ENCODE measurements at regions not wholly inside any gene's neighbourhood (a gene's known extent, or its start where the extent isn't known, plus 50 kb on each side); places are given as distances from the start of the nearest gene placed in this dataset.

DNA sequence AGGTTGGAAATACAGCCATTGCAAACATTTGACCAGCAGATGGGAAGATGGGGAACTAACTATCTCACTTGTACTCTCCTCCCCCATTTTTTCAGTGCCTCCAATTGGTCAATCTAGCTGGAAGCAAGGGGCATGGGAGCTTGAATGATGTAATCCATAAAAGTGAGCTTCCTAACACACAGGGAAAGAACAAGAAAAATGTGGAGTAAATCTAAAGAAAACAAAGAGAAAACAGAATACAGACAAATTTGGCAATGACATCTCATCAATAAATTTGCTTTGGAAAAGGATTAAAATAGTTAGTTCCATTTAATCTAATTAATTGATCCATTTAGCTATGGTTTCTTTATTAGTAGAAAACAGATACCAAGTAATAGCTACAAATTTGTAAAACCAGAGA, 592.6 kb upstream of the SOX9 start:
- DNase-seq (ENCODE audit: low read depth), result no peak
- H3K4me3 ChIP-seq (ENCODE audit: low read depth, low read length), result no peak overlapping the region
- in situ Hi-C loops (cut with HindIII; ENCODE audit: low sequenced_read_pairs), result no loop called here
- TF ChIP-seq, protein P1, sequence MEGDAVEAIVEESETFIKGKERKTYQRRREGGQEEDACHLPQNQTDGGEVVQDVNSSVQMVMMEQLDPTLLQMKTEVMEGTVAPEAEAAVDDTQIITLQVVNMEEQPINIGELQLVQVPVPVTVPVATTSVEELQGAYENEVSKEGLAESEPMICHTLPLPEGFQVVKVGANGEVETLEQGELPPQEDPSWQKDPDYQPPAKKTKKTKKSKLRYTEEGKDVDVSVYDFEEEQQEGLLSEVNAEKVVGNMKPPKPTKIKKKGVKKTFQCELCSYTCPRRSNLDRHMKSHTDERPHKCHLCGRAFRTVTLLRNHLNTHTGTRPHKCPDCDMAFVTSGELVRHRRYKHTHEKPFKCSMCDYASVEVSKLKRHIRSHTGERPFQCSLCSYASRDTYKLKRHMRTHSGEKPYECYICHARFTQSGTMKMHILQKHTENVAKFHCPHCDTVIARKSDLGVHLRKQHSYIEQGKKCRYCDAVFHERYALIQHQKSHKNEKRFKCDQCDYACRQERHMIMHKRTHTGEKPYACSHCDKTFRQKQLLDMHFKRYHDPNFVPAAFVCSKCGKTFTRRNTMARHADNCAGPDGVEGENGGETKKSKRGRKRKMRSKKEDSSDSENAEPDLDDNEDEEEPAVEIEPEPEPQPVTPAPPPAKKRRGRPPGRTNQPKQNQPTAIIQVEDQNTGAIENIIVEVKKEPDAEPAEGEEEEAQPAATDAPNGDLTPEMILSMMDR (IDR thresholded peaks at IDR 0.05; ENCODE audit: low read depth, low read length, missing control alignments), result no peak

DNA sequence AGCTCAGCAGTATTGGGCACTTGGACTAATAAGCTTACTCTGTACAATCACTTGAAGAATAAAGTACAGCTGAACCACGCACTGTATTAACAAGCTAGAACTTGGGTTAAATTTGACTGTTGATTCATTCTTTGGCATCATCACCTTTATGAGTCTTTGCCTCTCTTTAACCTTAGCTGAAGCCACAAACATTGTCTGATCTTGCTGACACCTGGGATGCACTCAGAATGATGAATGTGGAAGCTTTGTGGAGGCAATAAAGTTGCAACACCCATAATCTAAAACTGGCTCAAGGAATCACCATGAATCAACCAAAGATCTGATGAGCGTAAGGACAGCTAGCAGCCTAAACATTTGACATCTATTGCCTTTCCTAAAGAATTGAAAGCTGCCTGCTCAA, 590.6 kb upstream of the SOX9 start:
- DNase-seq (ENCODE audit: low read depth), result no peak
- no peak overlapping the region for H3K4me3 ChIP-seq (ENCODE audit: low read depth, low read length)
- in situ Hi-C loops (cut with HindIII; ENCODE audit: low sequenced_read_pairs), result no loop called here
- TF ChIP-seq, protein P1 (IDR thresholded peaks at IDR 0.05; ENCODE audit: low read depth, low read length, missing control alignments), result no peak

DNA sequence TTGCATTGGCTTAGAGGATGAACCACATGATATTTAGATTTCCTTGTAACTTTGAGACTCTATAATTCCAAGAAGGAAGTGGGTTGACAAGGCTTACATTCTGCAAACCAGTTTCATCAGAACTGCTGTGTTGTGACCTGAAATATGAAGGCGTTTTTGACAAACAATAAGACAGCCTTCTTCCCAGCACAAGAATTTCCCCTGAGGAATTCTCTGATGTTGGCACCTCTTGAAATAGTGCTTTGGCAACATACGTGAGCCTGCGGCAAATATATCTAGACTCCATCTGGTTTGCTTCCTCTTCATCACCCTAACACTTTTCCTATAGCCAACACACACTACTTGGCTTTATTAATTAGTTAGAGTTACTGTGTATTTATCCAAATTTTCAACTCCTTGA, 585.5 kb upstream of the SOX9 start:
- in situ Hi-C loops (cut with HindIII; ENCODE audit: low sequenced_read_pairs), result no loop called here
- TF ChIP-seq, protein P1 (IDR thresholded peaks at IDR 0.05; ENCODE audit: low read depth, low read length, missing control alignments), result no peak
- no peak overlapping the region for H3K4me3 ChIP-seq (ENCODE audit: low read depth, low read length)
- DNase-seq (ENCODE audit: low read depth), result no peak

DNA sequence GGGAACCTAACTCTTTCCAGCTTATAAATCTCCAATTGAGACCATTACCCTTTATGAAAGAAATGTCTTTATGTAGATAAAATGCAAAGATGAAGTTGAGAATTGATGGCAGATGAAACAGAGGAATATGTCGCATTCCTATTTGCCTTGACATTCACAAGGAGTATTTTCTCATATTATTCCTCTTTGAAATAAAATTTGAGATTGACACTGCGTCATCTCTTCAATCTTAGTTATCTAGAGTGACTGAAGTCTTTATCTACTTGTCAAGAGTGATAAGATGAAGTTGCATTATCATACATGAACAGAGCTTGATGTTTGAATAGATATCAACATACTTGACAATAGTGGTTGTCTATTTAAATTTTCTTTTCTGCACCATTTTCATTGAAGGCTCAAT, 574.4 kb upstream of the SOX9 start:
- H3K4me3 ChIP-seq (ENCODE audit: low read depth, low read length), result no peak overlapping the region
- no peak for DNase-seq (ENCODE audit: low read depth)
- TF ChIP-seq, protein P1 (IDR thresholded peaks at IDR 0.05; ENCODE audit: low read depth, low read length, missing control alignments), result no peak
- in situ Hi-C loops (cut with HindIII; ENCODE audit: low sequenced_read_pairs), result no loop called here

DNA sequence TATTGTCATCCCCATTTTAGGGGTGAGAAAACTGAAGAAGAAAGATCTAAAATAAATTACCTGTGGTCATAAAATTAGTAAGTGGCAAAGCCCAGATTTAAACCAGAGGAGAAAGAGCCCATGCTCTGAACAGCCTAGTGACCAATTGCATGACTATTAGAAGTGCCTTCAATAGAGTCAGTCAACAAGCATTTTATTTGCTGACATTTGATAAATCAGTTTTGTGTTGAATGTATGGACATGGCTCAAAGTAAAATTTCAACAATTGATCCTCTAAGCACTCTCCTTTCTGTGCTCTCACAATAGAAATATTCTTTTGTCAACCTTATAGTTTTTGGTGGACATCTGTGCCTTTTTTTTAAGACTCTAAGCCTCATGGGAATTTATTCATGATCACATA, 572.9 kb upstream of the SOX9 start:
- TF ChIP-seq, protein P1 (IDR thresholded peaks at IDR 0.05; ENCODE audit: low read depth, low read length, missing control alignments), result no peak
- H3K4me3 ChIP-seq (ENCODE audit: low read depth, low read length), result no peak overlapping the region
- in situ Hi-C loops (cut with HindIII; ENCODE audit: low sequenced_read_pairs), result no loop called here
- DNase-seq (ENCODE audit: low read depth), result no peak

DNA sequence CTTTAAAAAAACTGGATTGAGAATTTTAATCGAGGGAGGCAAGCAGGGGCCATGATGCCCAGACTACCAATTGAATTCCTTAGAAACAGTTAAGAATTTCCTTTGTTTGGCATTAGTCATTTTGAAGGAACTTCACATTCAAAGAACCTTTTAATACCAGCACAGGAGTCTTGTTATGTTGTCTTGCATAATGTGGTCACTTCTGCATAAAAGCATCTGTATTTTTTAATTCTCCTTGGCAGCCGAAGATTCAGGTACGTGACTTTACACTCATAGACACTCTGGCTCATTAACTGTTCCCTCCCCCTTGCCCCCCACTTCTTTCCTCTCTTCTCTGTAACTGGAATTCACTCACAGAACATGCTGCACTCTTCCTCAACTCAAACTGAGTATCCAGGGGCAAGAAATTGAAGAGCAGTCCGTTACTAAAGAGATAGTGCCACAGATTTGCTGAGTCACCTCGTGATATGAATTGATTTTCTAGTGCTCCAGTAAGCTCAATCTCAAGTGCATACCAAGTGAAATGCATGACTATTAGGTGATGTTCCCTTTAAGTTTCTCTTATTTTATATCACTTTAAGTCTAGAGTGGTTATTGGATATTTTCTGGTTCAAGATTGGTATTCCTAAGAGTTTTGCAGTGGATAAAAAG, 572.2 kb upstream of the SOX9 start:
- DNase-seq (ENCODE audit: low read depth), result peak; percentile 15
- in situ Hi-C loops (cut with HindIII; ENCODE audit: low sequenced_read_pairs), result no loop called here
- TF ChIP-seq, protein P1 (IDR thresholded peaks at IDR 0.05; ENCODE audit: low read depth, low read length, missing control alignments), result no peak
- no peak overlapping the region for H3K4me3 ChIP-seq (ENCODE audit: low read depth, low read length)

All from astrocyte of the cerebellum (primary cell).